Retinal pigment epithelial cell (primary cell): ENCODE measurements at regions not wholly inside any gene's neighbourhood (a gene's known extent, or its start where the extent isn't known, plus 50 kb on each side); places are given as distances from the start of the nearest gene placed in this dataset.

ENCODE experiments used
- DNase-seq: peaks from one replicate; pipeline ENCODE4 v3.0.0-alpha.2; 2010; ENCODE audit warnings: low read depth
- H3K4me3 ChIP-seq: 2 replicates; pipeline ENCODE4 v1.5.1; 2011; ENCODE audit warnings: mild to moderate bottlenecking, low read length, control low read depth, moderate library complexity
- CTCF ChIP-seq: conservative IDR thresholded peaks from 2 replicates; pipeline ENCODE4 v1.5.1; 2011; ENCODE audit warnings: low read depth, low read length, control low read depth, inconsistent platforms

GRCh38 chr4:4758681-4759080 lies 100.8 kb upstream of the MSX1 start:
- no peak for DNase-seq
- H3K4me3 ChIP-seq: no peak overlapping the region
- no peak for TF ChIP-seq CTCF

- H3K4me3 ChIP-seq: no peak overlapping the region
- TF ChIP-seq CTCF: no peak
- no peak for DNase-seq
Observed at GRCh38 chr4:4755306-4755705, 104.2 kb upstream of the MSX1 start.

GRCh38 chr4:4754641-4755040 lies 104.8 kb upstream of the MSX1 start:
- no peak for DNase-seq
- no peak overlapping the region for H3K4me3 ChIP-seq
- no peak for TF ChIP-seq CTCF

- no peak for TF ChIP-seq CTCF
- no peak for DNase-seq
- H3K4me3 ChIP-seq: no peak overlapping the region
Observed at GRCh38 chr4:4753643-4754042, 105.8 kb upstream of the MSX1 start.

GRCh38 chr4:4752576-4753401 lies 106.7 kb upstream of the MSX1 start:
- no peak overlapping the region for H3K4me3 ChIP-seq
- no peak for DNase-seq
- TF ChIP-seq CTCF: no peak

- TF ChIP-seq CTCF: no peak
- DNase-seq: no peak
- H3K4me3 ChIP-seq: no peak overlapping the region
Observed at GRCh38 chr4:4752025-4752424, 107.4 kb upstream of the MSX1 start.

- no peak overlapping the region for H3K4me3 ChIP-seq
- DNase-seq: no peak
- no peak for TF ChIP-seq CTCF
Observed at GRCh38 chr4:4750187-4750586, 109.3 kb upstream of the MSX1 start.
